Upper lobe of left lung (tissue), 4 donors: ENCODE measurements at regions not wholly inside any gene's neighbourhood (a gene's known extent, or its start where the extent isn't known, plus 50 kb on each side); places are given as distances from the start of the nearest gene placed in this dataset.

Experiments used
- POLR2A ChIP-seq, 4 donors: fragments of 450-650 bp; IDR thresholded peaks; one replicate each; pipeline ENCODE4 v1.5.1; 2016 to 2017; ENCODE audit warnings: antibody characterized with exemption in 4 of 4, mild to moderate bottlenecking in 2 of 4
- POLR2AphosphoS5 ChIP-seq, 2 donors: sonication (generic); formaldehyde crosslinking; IDR thresholded peaks; one replicate each; pipeline ENCODE4 v1.5.1; 2017; ENCODE audit warnings: antibody characterized with exemption in 2 of 2
- TF ChIP-seq, protein P1 (sequence below), 6 experiments: fragments of 450-650 bp in 4 of 6; fragments of 200-600 bp in 2 of 6; sonication (generic) in 2 of 6; IDR thresholded peaks; one replicate each; pipeline ENCODE4 v1.5.1; 2016 to 2019; ENCODE audit warnings: antibody characterized with exemption in 6 of 6

DNA sequence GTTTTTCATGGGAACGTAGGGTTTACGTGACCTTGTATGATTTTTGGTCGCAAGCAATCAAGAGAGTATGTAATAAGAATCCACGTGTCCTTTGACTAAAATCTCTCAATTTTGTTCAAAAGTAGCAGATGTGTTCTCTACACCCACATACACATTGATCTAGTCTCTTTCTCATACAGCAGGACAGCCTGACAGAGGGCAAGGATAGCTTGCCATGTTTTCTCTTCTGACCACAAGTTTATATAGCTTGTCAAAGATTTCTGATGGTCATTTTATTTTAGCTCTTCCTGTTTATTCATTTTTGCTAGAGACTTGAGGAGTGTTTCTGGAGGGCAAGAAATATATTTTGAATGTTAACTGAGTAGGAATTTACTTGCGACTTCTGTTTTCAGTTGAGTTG is 570.2 kb upstream of the ALCAM start:
- TF ChIP-seq POLR2AphosphoS5 (IDR thresholded peaks at IDR 0.05) (no peak), POLR2A (IDR thresholded peaks at IDR 0.05) (no peak)
- TF ChIP-seq, protein P1, sequence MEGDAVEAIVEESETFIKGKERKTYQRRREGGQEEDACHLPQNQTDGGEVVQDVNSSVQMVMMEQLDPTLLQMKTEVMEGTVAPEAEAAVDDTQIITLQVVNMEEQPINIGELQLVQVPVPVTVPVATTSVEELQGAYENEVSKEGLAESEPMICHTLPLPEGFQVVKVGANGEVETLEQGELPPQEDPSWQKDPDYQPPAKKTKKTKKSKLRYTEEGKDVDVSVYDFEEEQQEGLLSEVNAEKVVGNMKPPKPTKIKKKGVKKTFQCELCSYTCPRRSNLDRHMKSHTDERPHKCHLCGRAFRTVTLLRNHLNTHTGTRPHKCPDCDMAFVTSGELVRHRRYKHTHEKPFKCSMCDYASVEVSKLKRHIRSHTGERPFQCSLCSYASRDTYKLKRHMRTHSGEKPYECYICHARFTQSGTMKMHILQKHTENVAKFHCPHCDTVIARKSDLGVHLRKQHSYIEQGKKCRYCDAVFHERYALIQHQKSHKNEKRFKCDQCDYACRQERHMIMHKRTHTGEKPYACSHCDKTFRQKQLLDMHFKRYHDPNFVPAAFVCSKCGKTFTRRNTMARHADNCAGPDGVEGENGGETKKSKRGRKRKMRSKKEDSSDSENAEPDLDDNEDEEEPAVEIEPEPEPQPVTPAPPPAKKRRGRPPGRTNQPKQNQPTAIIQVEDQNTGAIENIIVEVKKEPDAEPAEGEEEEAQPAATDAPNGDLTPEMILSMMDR (IDR thresholded peaks at IDR 0.05): no peak
